ENCODE measurements at regions not wholly inside any gene's neighbourhood (a gene's known extent, or its start where the extent isn't known, plus 50 kb on each side); places are given as distances from the start of the nearest gene placed in this dataset.

- no peak for TF ChIP-seq LARP7 (IDR thresholded peaks at IDR 0.05)
- TF ChIP-seq EZH2 (IDR thresholded peaks at IDR 0.05; ENCODE audit: borderline replicate concordance, low read depth, low read length): no peak
- TF ChIP-seq RAD51 (IDR thresholded peaks at IDR 0.05; ENCODE audit: borderline replicate concordance, low read depth): no peak
- no peak for TF ChIP-seq BDP1 (IDR thresholded peaks at IDR 0.05; ENCODE audit: insufficient read depth, insufficient read length)
- no peak for TF ChIP-seq MNT (conservative IDR thresholded peaks at IDR 0.05)
- no peak for TF ChIP-seq TAF1 (IDR thresholded peaks at IDR 0.05; ENCODE audit: control insufficient read depth, extremely low read depth, insufficient read depth, low read length, severe bottlenecking)
- no peak for TF ChIP-seq SREBF2 (CRISPR knock-in tag; IDR thresholded peaks at IDR 0.05)
- TF ChIP-seq POLR2H (tag; IDR thresholded peaks at IDR 0.05; ENCODE audit: low read depth): no peak
- no peak for TF ChIP-seq ETV6 (IDR thresholded peaks at IDR 0.05; ENCODE audit: borderline replicate concordance in 1 of 2, low read depth in 2 of 2, low read length in 1 of 2)
- TF ChIP-seq ETV6 (CRISPR knock-in tag; IDR thresholded peaks at IDR 0.05; ENCODE audit: borderline replicate concordance): no peak
- no peak for TF ChIP-seq TSC22D4 (tag; IDR thresholded peaks at IDR 0.05)
- no peak for TF ChIP-seq ATF3 (IDR thresholded peaks at IDR 0.05)
- TF ChIP-seq ATF3 (CRISPR knock-in tag; conservative IDR thresholded peaks at IDR 0.05): no peak
- TF ChIP-seq SRSF9 (IDR thresholded peaks at IDR 0.05; ENCODE audit: borderline replicate concordance, low read depth, low read length): no peak
Observed at GRCh38 chrX:124507246-124507645, 160.9 kb downstream of the SH2D1A start.

Measured in K562 (cell line).